ENCODE measurements at regions not wholly inside any gene's neighbourhood (a gene's known extent, or its start where the extent isn't known, plus 50 kb on each side); places are given as distances from the start of the nearest gene placed in this dataset.

- TF ChIP-seq CTCF (IDR thresholded peaks at IDR 0.05) (no peak), POLR2A (IDR thresholded peaks at IDR 0.05) (no peak), EP300 (IDR thresholded peaks at IDR 0.05) (no peak)
Observed at GRCh38 chr10:53230651-53231050, 458.1 kb upstream of the MBL2 start.
